Ishikawa (cell line): ENCODE measurements at regions not wholly inside any gene's neighbourhood (a gene's known extent, or its start where the extent isn't known, plus 50 kb on each side); places are given as distances from the start of the nearest gene placed in this dataset.

ENCODE experiments used
- EP300 ChIP-seq: IDR thresholded peaks from 2 replicates; pipeline ENCODE4 v1.6.1; 2012; ENCODE audit warnings: borderline replicate concordance
- FOXM1 ChIP-seq: IDR thresholded peaks from 2 replicates; pipeline ENCODE4 v1.6.1; 2012; ENCODE audit warnings: low read depth, borderline replicate concordance
- REST ChIP-seq: IDR thresholded peaks from 2 replicates; pipeline ENCODE4 v1.6.1; 2012; ENCODE audit warnings: low read depth, mild to moderate bottlenecking
- YY1 ChIP-seq: IDR thresholded peaks from 2 replicates; pipeline ENCODE4 v1.6.1; 2012; ENCODE audit warnings: low read depth

- TF ChIP-seq FOXM1 = no peak
- TF ChIP-seq YY1 = no peak
- no peak for TF ChIP-seq REST
- TF ChIP-seq EP300 = no peak
These were observed 205.0 kb upstream of the DDHD1 start for GRCh38 chr14:53358166-53358565.
